ENCODE measurements at regions not wholly inside any gene's neighbourhood (a gene's known extent, or its start where the extent isn't known, plus 50 kb on each side); places are given as distances from the start of the nearest gene placed in this dataset.

GRCh38 chr12:131603106-131603938 is 107.6 kb upstream of the SFSWAP start:
- Histone ChIP-seq H3K36me3 (ENCODE audit: insufficient read depth, low read depth, low read length) (no peaks in the 10 kb centered on the region), H3K9me3 (ENCODE audit: insufficient read depth, low read depth, low read length) (no peaks in the 10 kb centered on the region), H3K9ac (ENCODE audit: low read depth, low read length) (no peak overlapping the region), H3K27ac (ENCODE audit: low read length) (no peak overlapping the region), H3K27me3 (ENCODE audit: insufficient read depth, low read length) (peaks cover 1% of the 10 kb centered on the region; the same call in 1 of the 2 replicates), H3K4me3 (ENCODE audit: low read length) (no peak overlapping the region), H3K4me1 (ENCODE audit: insufficient read depth, low read length) (no peaks in the 10 kb centered on the region; the same call in 1 of the 2 replicates)

GRCh38 chr12:131603939-131604795 is 106.7 kb upstream of the SFSWAP start:
- Histone ChIP-seq H3K4me3 (ENCODE audit: low read length) (no peak overlapping the region), H3K9ac (ENCODE audit: low read depth, low read length) (peak overlapping the region; percentile 15; the same call in 1 of the 2 replicates), H3K4me1 (ENCODE audit: insufficient read depth, low read length) (peaks cover 4% of the 10 kb centered on the region; the same call in 1 of the 2 replicates), H3K27ac (ENCODE audit: low read length) (no peak overlapping the region), H3K36me3 (ENCODE audit: insufficient read depth, low read depth, low read length) (no peaks in the 10 kb centered on the region), H3K9me3 (ENCODE audit: insufficient read depth, low read depth, low read length) (no peaks in the 10 kb centered on the region), H3K27me3 (ENCODE audit: insufficient read depth, low read length) (peaks cover 8% of the 10 kb centered on the region; the same call in 1 of the 2 replicates)

- Histone ChIP-seq H3K27ac (ENCODE audit: low read length) (no peak overlapping the region), H3K36me3 (ENCODE audit: insufficient read depth, low read depth, low read length) (no peaks in the 10 kb centered on the region), H3K9me3 (ENCODE audit: insufficient read depth, low read depth, low read length) (no peaks in the 10 kb centered on the region), H3K27me3 (ENCODE audit: insufficient read depth, low read length) (peaks cover 8% of the 10 kb centered on the region; the same call in 1 of the 2 replicates), H3K4me3 (ENCODE audit: low read length) (no peak overlapping the region), H3K4me1 (ENCODE audit: insufficient read depth, low read length) (peaks cover 4% of the 10 kb centered on the region; the same call in 1 of the 2 replicates), H3K9ac (ENCODE audit: low read depth, low read length) (no peak overlapping the region)
These were observed 106.0 kb upstream of the SFSWAP start for GRCh38 chr12:131604859-131605258.

- no peak overlapping the region for H3K4me3 ChIP-seq (ENCODE audit: low read length)
These were observed 105.5 kb upstream of the SFSWAP start for GRCh38 chr12:131605304-131605829.

GRCh38 chr12:131606218-131606901 is 104.5 kb upstream of the SFSWAP start:
- Histone ChIP-seq H3K9me3 (ENCODE audit: insufficient read depth, low read depth, low read length) (no peaks in the 10 kb centered on the region), H3K4me1 (ENCODE audit: insufficient read depth, low read length) (peaks cover 4% of the 10 kb centered on the region; the same call in 1 of the 2 replicates), H3K27ac (ENCODE audit: low read length) (no peak overlapping the region), H3K4me3 (ENCODE audit: low read length) (no peak overlapping the region), H3K36me3 (ENCODE audit: insufficient read depth, low read depth, low read length) (no peaks in the 10 kb centered on the region), H3K9ac (ENCODE audit: low read depth, low read length) (no peak overlapping the region), H3K27me3 (ENCODE audit: insufficient read depth, low read length) (peaks cover 8% of the 10 kb centered on the region; the same call in 1 of the 2 replicates)

More at GRCh38 chr12:131605304-131605829, 105.5 kb upstream of the SFSWAP start:
- Histone ChIP-seq H3K36me3 (ENCODE audit: insufficient read depth, low read depth, low read length) (no peaks in the 10 kb centered on the region), H3K27me3 (ENCODE audit: insufficient read depth, low read length) (peaks cover 8% of the 10 kb centered on the region; the same call in 1 of the 2 replicates), H3K4me1 (ENCODE audit: insufficient read depth, low read length) (peaks cover 4% of the 10 kb centered on the region; the same call in 1 of the 2 replicates), H3K27ac (ENCODE audit: low read length) (no peak overlapping the region), H3K9me3 (ENCODE audit: insufficient read depth, low read depth, low read length) (no peaks in the 10 kb centered on the region), H3K9ac (ENCODE audit: low read depth, low read length) (no peak overlapping the region)

- no peak overlapping the region for H3K9ac ChIP-seq (ENCODE audit: low read depth, low read length)
- no peaks in the 10 kb centered on the region for H3K9me3 ChIP-seq (ENCODE audit: insufficient read depth, low read depth, low read length)
- peaks cover 4% of the 10 kb centered on the region; the same call in 1 of the 2 replicates for H3K4me1 ChIP-seq (ENCODE audit: insufficient read depth, low read length)
- no peaks in the 10 kb centered on the region for H3K36me3 ChIP-seq (ENCODE audit: insufficient read depth, low read depth, low read length)
- peaks cover 8% of the 10 kb centered on the region; the same call in 1 of the 2 replicates for H3K27me3 ChIP-seq (ENCODE audit: insufficient read depth, low read length)
- no peak overlapping the region for H3K4me3 ChIP-seq (ENCODE audit: low read length)
- H3K27ac ChIP-seq (ENCODE audit: low read length) = no peak overlapping the region
These were observed 103.0 kb upstream of the SFSWAP start for GRCh38 chr12:131607658-131608447.

- Histone ChIP-seq H3K27ac (ENCODE audit: low read length) (no peak overlapping the region), H3K9me3 (ENCODE audit: insufficient read depth, low read depth, low read length) (no peaks in the 10 kb centered on the region), H3K36me3 (ENCODE audit: insufficient read depth, low read depth, low read length) (no peaks in the 10 kb centered on the region), H3K9ac (ENCODE audit: low read depth, low read length) (no peak overlapping the region), H3K27me3 (ENCODE audit: insufficient read depth, low read length) (peaks cover 8% of the 10 kb centered on the region; the same call in 1 of the 2 replicates), H3K4me3 (ENCODE audit: low read length) (no peak overlapping the region), H3K4me1 (ENCODE audit: insufficient read depth, low read length) (peaks cover 4% of the 10 kb centered on the region; the same call in 1 of the 2 replicates)
These were observed 101.9 kb upstream of the SFSWAP start for GRCh38 chr12:131608740-131609690.

- Histone ChIP-seq H3K27me3 (ENCODE audit: insufficient read depth, low read length) (peaks cover 8% of the 10 kb centered on the region; the same call in 1 of the 2 replicates), H3K9me3 (ENCODE audit: insufficient read depth, low read depth, low read length) (no peaks in the 10 kb centered on the region), H3K27ac (ENCODE audit: low read length) (no peak overlapping the region)
These were observed 101.1 kb upstream of the SFSWAP start for GRCh38 chr12:131609762-131610161.

GRCh38 chr12:131610181-131610580 is 100.7 kb upstream of the SFSWAP start:
- H3K27ac ChIP-seq (ENCODE audit: low read length) = no peak overlapping the region
- no peaks in the 10 kb centered on the region for H3K9me3 ChIP-seq (ENCODE audit: insufficient read depth, low read depth, low read length)
- H3K4me1 ChIP-seq (ENCODE audit: insufficient read depth, low read length) = peaks cover 4% of the 10 kb centered on the region; the same call in 1 of the 2 replicates
- H3K27me3 ChIP-seq (ENCODE audit: insufficient read depth, low read length) = peaks cover 8% of the 10 kb centered on the region; the same call in 1 of the 2 replicates
- no peak overlapping the region for H3K9ac ChIP-seq (ENCODE audit: low read depth, low read length)
- no peak overlapping the region for H3K4me3 ChIP-seq (ENCODE audit: low read length)
- H3K36me3 ChIP-seq (ENCODE audit: insufficient read depth, low read depth, low read length) = no peaks in the 10 kb centered on the region

More at GRCh38 chr12:131609762-131610161, 101.1 kb upstream of the SFSWAP start:
- no peak overlapping the region for H3K9ac ChIP-seq (ENCODE audit: low read depth, low read length)
- peaks cover 4% of the 10 kb centered on the region; the same call in 1 of the 2 replicates for H3K4me1 ChIP-seq (ENCODE audit: insufficient read depth, low read length)
- H3K4me3 ChIP-seq (ENCODE audit: low read length) = no peak overlapping the region
- no peaks in the 10 kb centered on the region for H3K36me3 ChIP-seq (ENCODE audit: insufficient read depth, low read depth, low read length)

Data from iPS-20b (cell line).